Activated CD8-positive, alpha-beta T cell treated with anti-CD3 and anti-CD28 coated beads for 36 hours (primary cell): ENCODE measurements at regions not wholly inside any gene's neighbourhood (a gene's known extent, or its start where the extent isn't known, plus 50 kb on each side); places are given as distances from the start of the nearest gene placed in this dataset.
"Not testable (repeated sequence)": the region's sequence is repeated elsewhere in the genome, so short reads cannot be mapped to it uniquely, and the experiment has no call there.

ENCODE experiments used
- ATAC-seq: fragments of 200-7000 bp; cut with Tn5 transposase; one replicate; pipeline ENCODE4 v1.10.0; 2021; ENCODE audit warnings: mild to moderate bottlenecking, moderate library complexity
- CTCF ChIA-PET: fragments of 350-600 bp; sonication (Branson Sonifier 250); formaldehyde crosslinking; loops from one replicate; lab custom pipeline; 2021; ENCODE audit warnings: antibody characterized with exemption; lab: Charles Lee
- POLR2A ChIA-PET: fragments of 350-600 bp; sonication (Branson Sonifier 250); formaldehyde crosslinking; loops from one replicate; lab custom pipeline; 2021; ENCODE audit warnings: antibody characterized with exemption; lab: Charles Lee
- DNase-seq: peaks from one replicate; pipeline ENCODE4 v3.0.0-alpha.2; 2020
- H3K27ac Mint-ChIP-seq: one replicate; pipeline ENCODE4 v1.8.0; 2021; ENCODE audit warnings: mild to moderate bottlenecking, mixed read lengths
- H3K27me3 Mint-ChIP-seq: one replicate; pipeline ENCODE4 v1.8.0; 2021; ENCODE audit warnings: mixed read lengths
- H3K36me3 Mint-ChIP-seq: one replicate; pipeline ENCODE4 v1.8.0; 2021; ENCODE audit warnings: low read depth, mixed read lengths
- H3K4me1 Mint-ChIP-seq: one replicate; pipeline ENCODE4 v1.8.0; 2021; ENCODE audit warnings: low read depth, mixed read lengths
- H3K4me3 Mint-ChIP-seq: one replicate; pipeline ENCODE4 v1.8.0; 2021; ENCODE audit warnings: mild to moderate bottlenecking, moderate library complexity, mixed read lengths
- H3K9me3 Mint-ChIP-seq: one replicate; pipeline ENCODE4 v1.8.0; 2021; ENCODE audit warnings: mixed read lengths
- CTCF ChIP-seq: fragments of 200-600 bp; IDR thresholded peaks from one replicate; pipeline ENCODE4 v1.8.0; 2022; ENCODE audit warnings: antibody characterized with exemption, mild to moderate bottlenecking
- intact Hi-C: fragments of 100-400 bp; cut with micrococcal nuclease; formaldehyde crosslinking; loops from one replicate; pipeline ENCODE4 v1.10.0; 2022

DNA sequence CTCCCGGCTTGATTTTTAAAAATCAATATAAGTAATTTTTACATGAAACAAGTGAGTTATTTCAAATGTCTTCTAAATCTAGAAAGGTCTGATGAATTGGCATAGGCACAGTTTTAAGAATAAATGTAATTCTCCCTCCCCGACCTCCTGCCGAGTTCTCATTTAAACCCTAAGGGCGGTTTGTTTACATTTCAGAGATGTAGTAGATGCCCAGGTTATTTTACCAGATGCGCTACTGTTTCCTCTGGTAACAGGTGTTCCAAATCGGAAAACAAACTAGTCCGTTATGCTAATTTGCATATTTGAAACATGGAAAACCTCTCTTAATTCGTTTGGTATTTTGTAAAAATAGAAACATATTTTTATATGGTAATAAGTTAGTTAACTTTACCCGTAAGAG is 53.8 kb upstream of the CFAP126 start:
- no peak overlapping the region for H3K27ac Mint-ChIP-seq
- H3K9me3 Mint-ChIP-seq = no peaks in the 10 kb centered on the region
- intact Hi-C loops = no loop called here
- POLR2A ChIA-PET = no interaction called here
- ATAC-seq (no peak), DNase-seq (no peak)
- peaks cover 4% of the 10 kb centered on the region for H3K27me3 Mint-ChIP-seq
- peaks cover 3% of the 10 kb centered on the region for H3K4me1 Mint-ChIP-seq
- TF ChIP-seq CTCF = no peak
- CTCF ChIA-PET = interaction anchor here (0.9 to 1.5 kb wide), 2 partner anchors 19 to 39 kb away, joined by 3 read pairs; no protein-coding TSS in a partner anchor
- no peak overlapping the region for H3K4me3 Mint-ChIP-seq
- peaks cover 3% of the 10 kb centered on the region for H3K36me3 Mint-ChIP-seq

DNA sequence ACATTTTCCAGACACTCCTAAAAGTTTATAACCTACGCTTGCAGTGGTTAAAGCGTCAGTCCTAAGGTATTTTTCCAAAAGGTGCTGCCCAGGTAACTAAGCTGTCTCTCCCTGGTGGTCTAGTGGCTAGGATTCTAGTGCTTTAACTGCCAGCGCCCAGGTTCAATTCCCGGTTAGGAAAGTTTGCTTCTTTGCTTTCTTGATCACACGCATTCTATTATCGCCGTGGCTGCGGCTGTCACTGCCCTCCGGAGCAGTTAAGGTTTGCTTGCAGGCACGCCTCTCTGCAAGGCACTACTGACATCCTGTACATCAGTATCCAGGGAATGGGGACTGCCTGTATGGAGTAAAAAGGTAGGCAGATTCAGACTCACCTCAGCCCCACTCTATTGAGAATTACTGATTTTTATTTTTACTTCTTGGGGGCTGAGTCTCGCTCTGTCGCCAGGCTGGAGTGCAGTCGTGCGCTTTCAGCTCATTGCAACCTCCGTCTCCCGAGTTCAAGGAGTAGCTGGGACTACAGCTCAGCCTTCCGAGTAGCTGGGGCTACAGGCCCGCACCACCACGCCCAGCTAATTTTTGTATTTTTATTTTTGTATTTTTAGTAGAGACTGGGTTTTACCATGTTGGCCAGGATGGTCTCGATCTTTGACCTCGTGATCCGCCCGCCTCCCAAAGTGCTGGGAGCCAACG is 53.2 kb upstream of the CFAP126 start:
- no peaks in the 10 kb centered on the region for H3K9me3 Mint-ChIP-seq
- ChIA-PET CTCF (interaction anchor here (0.9 to 1.5 kb wide), 2 partner anchors 19 to 39 kb away, joined by 3 read pairs; no protein-coding TSS in a partner anchor), POLR2A (no interaction called here)
- H3K4me1 Mint-ChIP-seq = peaks cover 3% of the 10 kb centered on the region
- H3K4me3 Mint-ChIP-seq = no peak overlapping the region
- TF ChIP-seq CTCF = no peak
- DNase-seq (no peak), ATAC-seq (no peak)
- no peak overlapping the region for H3K27ac Mint-ChIP-seq
- H3K27me3 Mint-ChIP-seq = peaks cover 4% of the 10 kb centered on the region
- intact Hi-C loops = no loop called here
- peaks cover 3% of the 10 kb centered on the region for H3K36me3 Mint-ChIP-seq

DNA sequence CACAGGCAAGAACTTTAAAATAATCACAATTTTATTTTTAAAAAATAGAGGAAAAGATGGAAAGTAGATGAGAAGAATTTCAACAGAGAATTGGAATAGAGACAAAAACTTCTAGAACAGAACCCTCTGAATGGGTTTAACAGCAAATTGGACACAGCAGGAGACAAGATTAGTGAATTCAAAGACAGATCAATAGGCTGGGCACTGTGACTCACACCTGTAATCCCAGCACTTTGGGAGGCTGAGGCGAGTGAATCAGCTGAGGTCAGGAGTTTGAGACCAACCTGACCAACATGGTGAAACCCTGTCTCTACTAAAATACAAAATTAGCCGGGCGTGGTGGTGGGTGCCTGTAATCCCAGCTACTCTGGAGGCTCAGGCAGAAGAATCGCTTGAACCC is 49.9 kb upstream of the CFAP126 start:
- H3K27ac Mint-ChIP-seq, DNase-seq, H3K9me3 Mint-ChIP-seq, POLR2A ChIA-PET, H3K27me3 Mint-ChIP-seq, H3K4me1 Mint-ChIP-seq, H3K36me3 Mint-ChIP-seq, ATAC-seq, H3K4me3 Mint-ChIP-seq, intact Hi-C loops: not testable (repeated sequence)
- CTCF ChIA-PET = interaction anchor here (2.3 kb wide), 1 partner anchor 23 kb away, joined by 8 read pairs; no protein-coding TSS in a partner anchor
